ENCODE measurements at regions not wholly inside any gene's neighbourhood (a gene's known extent, or its start where the extent isn't known, plus 50 kb on each side); places are given as distances from the start of the nearest gene placed in this dataset.

GRCh38 chr17:14688134-14688533 is 387.3 kb downstream of the HS3ST3B1 start:
- H3K27me3 Mint-ChIP-seq, result no peaks in the 10 kb centered on the region

GRCh38 chr17:14672830-14673229 is 371.9 kb downstream of the HS3ST3B1 start:
- no peak for DNase-seq
- Mint-ChIP-seq H3K4me1 (no peaks in the 10 kb centered on the region), H3K27me3 (peaks cover 12% of the 10 kb centered on the region), H3K9me3 (peaks cover 7% of the 10 kb centered on the region), H3K4me3 (no peak overlapping the region), H3K27ac (no peak overlapping the region), H3K36me3 (no peaks in the 10 kb centered on the region)

More at GRCh38 chr17:14688134-14688533, 387.3 kb downstream of the HS3ST3B1 start:
- Mint-ChIP-seq H3K27ac (no peak overlapping the region), H3K36me3 (peaks cover 3% of the 10 kb centered on the region), H3K9me3 (peaks cover 23% of the 10 kb centered on the region), H3K4me1 (peaks cover 5% of the 10 kb centered on the region), H3K4me3 (no peak overlapping the region)
- DNase-seq, result no peak

- no peaks in the 10 kb centered on the region for H3K4me1 Mint-ChIP-seq
- no peaks in the 10 kb centered on the region for H3K9me3 Mint-ChIP-seq
- DNase-seq, result no peak
- no peak overlapping the region for H3K4me3 Mint-ChIP-seq
- peaks cover 12% of the 10 kb centered on the region for H3K27me3 Mint-ChIP-seq
- no peak overlapping the region for H3K27ac Mint-ChIP-seq
- no peaks in the 10 kb centered on the region for H3K36me3 Mint-ChIP-seq
Measured at GRCh38 chr17:14670861-14671260, 370.0 kb downstream of the HS3ST3B1 start.

- Mint-ChIP-seq H3K4me3 (no peak overlapping the region), H3K27ac (no peak overlapping the region), H3K27me3 (peaks cover 3% of the 10 kb centered on the region), H3K4me1 (no peaks in the 10 kb centered on the region), H3K36me3 (no peaks in the 10 kb centered on the region), H3K9me3 (no peaks in the 10 kb centered on the region)
- no peak for DNase-seq
Measured at GRCh38 chr17:14664511-14664910, 363.6 kb downstream of the HS3ST3B1 start.

- H3K4me3 Mint-ChIP-seq, result no peak overlapping the region
- no peak overlapping the region for H3K27ac Mint-ChIP-seq
- peaks cover 4% of the 10 kb centered on the region for H3K27me3 Mint-ChIP-seq
- DNase-seq, result no peak
- no peaks in the 10 kb centered on the region for H3K36me3 Mint-ChIP-seq
- no peaks in the 10 kb centered on the region for H3K4me1 Mint-ChIP-seq
- peaks cover under 1% of the 10 kb centered on the region for H3K9me3 Mint-ChIP-seq
Measured at GRCh38 chr17:14641117-14641516, 340.2 kb downstream of the HS3ST3B1 start.

GRCh38 chr17:14637260-14637659 is 336.4 kb downstream of the HS3ST3B1 start:
- no peaks in the 10 kb centered on the region for H3K4me1 Mint-ChIP-seq
- H3K9me3 Mint-ChIP-seq, result no peaks in the 10 kb centered on the region
- no peak for DNase-seq
- H3K36me3 Mint-ChIP-seq, result no peaks in the 10 kb centered on the region
- peaks cover 4% of the 10 kb centered on the region for H3K27me3 Mint-ChIP-seq
- H3K4me3 Mint-ChIP-seq, result no peak overlapping the region
- H3K27ac Mint-ChIP-seq, result no peak overlapping the region

- H3K27ac Mint-ChIP-seq, result no peak overlapping the region
- DNase-seq, result no peak
- no peak overlapping the region for H3K4me3 Mint-ChIP-seq
- H3K36me3 Mint-ChIP-seq, result peaks cover 2% of the 10 kb centered on the region
- H3K9me3 Mint-ChIP-seq, result peaks cover 4% of the 10 kb centered on the region
- H3K27me3 Mint-ChIP-seq, result peaks cover 3% of the 10 kb centered on the region
- H3K4me1 Mint-ChIP-seq, result peaks cover 1% of the 10 kb centered on the region
Measured at GRCh38 chr17:14630621-14631020, 329.7 kb downstream of the HS3ST3B1 start.

GRCh38 chr17:14630046-14630445 is 329.2 kb downstream of the HS3ST3B1 start:
- H3K4me3 Mint-ChIP-seq, result no peak overlapping the region
- H3K9me3 Mint-ChIP-seq, result peaks cover 4% of the 10 kb centered on the region
- H3K36me3 Mint-ChIP-seq, result peaks cover 2% of the 10 kb centered on the region
- DNase-seq, result no peak
- peaks cover 3% of the 10 kb centered on the region for H3K27me3 Mint-ChIP-seq
- peaks cover 1% of the 10 kb centered on the region for H3K4me1 Mint-ChIP-seq
- no peak overlapping the region for H3K27ac Mint-ChIP-seq

- Mint-ChIP-seq H3K36me3 (no peaks in the 10 kb centered on the region), H3K9me3 (no peaks in the 10 kb centered on the region), H3K27me3 (peaks cover 3% of the 10 kb centered on the region), H3K27ac (no peak overlapping the region), H3K4me3 (no peak overlapping the region), H3K4me1 (no peaks in the 10 kb centered on the region)
- no peak for DNase-seq
Measured at GRCh38 chr17:14622615-14623101, 321.8 kb downstream of the HS3ST3B1 start.

GRCh38 chr17:14621826-14622614 is 321.1 kb downstream of the HS3ST3B1 start:
- H3K27ac Mint-ChIP-seq, result no peak overlapping the region
- H3K27me3 Mint-ChIP-seq, result peaks cover 3% of the 10 kb centered on the region
- no peaks in the 10 kb centered on the region for H3K4me1 Mint-ChIP-seq
- no peak for DNase-seq
- H3K9me3 Mint-ChIP-seq, result no peaks in the 10 kb centered on the region
- H3K4me3 Mint-ChIP-seq, result no peak overlapping the region
- H3K36me3 Mint-ChIP-seq, result no peaks in the 10 kb centered on the region

GRCh38 chr17:14619821-14620220 is 318.9 kb downstream of the HS3ST3B1 start:
- no peak overlapping the region for H3K4me3 Mint-ChIP-seq
- no peak overlapping the region for H3K27ac Mint-ChIP-seq
- no peaks in the 10 kb centered on the region for H3K36me3 Mint-ChIP-seq

GRCh38 chr17:14616528-14616927 is 315.6 kb downstream of the HS3ST3B1 start:
- Mint-ChIP-seq H3K4me3 (no peak overlapping the region), H3K4me1 (no peaks in the 10 kb centered on the region)

More at GRCh38 chr17:14619821-14620220, 318.9 kb downstream of the HS3ST3B1 start:
- no peaks in the 10 kb centered on the region for H3K4me1 Mint-ChIP-seq
- DNase-seq, result no peak
- H3K27me3 Mint-ChIP-seq, result peaks cover 3% of the 10 kb centered on the region
- no peaks in the 10 kb centered on the region for H3K9me3 Mint-ChIP-seq

GRCh38 chr17:14605267-14605599 is 304.4 kb downstream of the HS3ST3B1 start:
- no peaks in the 10 kb centered on the region for H3K36me3 Mint-ChIP-seq
- peaks cover 4% of the 10 kb centered on the region for H3K9me3 Mint-ChIP-seq
- H3K4me3 Mint-ChIP-seq, result no peak overlapping the region
- H3K27me3 Mint-ChIP-seq, result no peaks in the 10 kb centered on the region
- H3K4me1 Mint-ChIP-seq, result peaks cover 8% of the 10 kb centered on the region
- no peak for DNase-seq
- H3K27ac Mint-ChIP-seq, result no peak overlapping the region

More at GRCh38 chr17:14616528-14616927, 315.6 kb downstream of the HS3ST3B1 start:
- H3K36me3 Mint-ChIP-seq, result peaks cover 2% of the 10 kb centered on the region
- H3K27me3 Mint-ChIP-seq, result peaks cover 3% of the 10 kb centered on the region
- peaks cover 8% of the 10 kb centered on the region for H3K9me3 Mint-ChIP-seq
- DNase-seq, result no peak
- no peak overlapping the region for H3K27ac Mint-ChIP-seq

GRCh38 chr17:14604591-14605266 is 303.8 kb downstream of the HS3ST3B1 start:
- DNase-seq, result no peak
- Mint-ChIP-seq H3K36me3 (no peaks in the 10 kb centered on the region), H3K4me3 (no peak overlapping the region), H3K27ac (no peak overlapping the region), H3K27me3 (no peaks in the 10 kb centered on the region), H3K9me3 (peaks cover 8% of the 10 kb centered on the region), H3K4me1 (peaks cover 8% of the 10 kb centered on the region)

- no peaks in the 10 kb centered on the region for H3K36me3 Mint-ChIP-seq
- H3K27me3 Mint-ChIP-seq, result no peaks in the 10 kb centered on the region
Measured at GRCh38 chr17:14596224-14596623, 295.3 kb downstream of the HS3ST3B1 start.

More at GRCh38 chr17:14596224-14596623, 295.3 kb downstream of the HS3ST3B1 start:
- peaks cover 10% of the 10 kb centered on the region for H3K4me1 Mint-ChIP-seq
- DNase-seq, result no peak
- no peak overlapping the region for H3K4me3 Mint-ChIP-seq
- H3K9me3 Mint-ChIP-seq, result peaks cover 6% of the 10 kb centered on the region
- no peak overlapping the region for H3K27ac Mint-ChIP-seq

Data from activated naive CD8-positive, alpha-beta T cell treated with anti-CD3 and anti-CD28 coated beads for 36 hours (primary cell).